AG10803 (cell line): ENCODE measurements at regions not wholly inside any gene's neighbourhood (a gene's known extent, or its start where the extent isn't known, plus 50 kb on each side); places are given as distances from the start of the nearest gene placed in this dataset.

Experiments used
- DNase-seq: peaks from one replicate; pipeline ENCODE4 v3.0.0; 2010; ENCODE audit warnings: low read depth
- H3K4me3 ChIP-seq: 2 replicates; pipeline ENCODE4 v1.5.1; 2011; ENCODE audit warnings: mild to moderate bottlenecking, low read length, control low read depth
- TF ChIP-seq, protein P1 (sequence below): conservative IDR thresholded peaks from 2 replicates; pipeline ENCODE4 v1.5.1; 2011; ENCODE audit warnings: mild to moderate bottlenecking, low read length, control low read depth, inconsistent platforms

DNA sequence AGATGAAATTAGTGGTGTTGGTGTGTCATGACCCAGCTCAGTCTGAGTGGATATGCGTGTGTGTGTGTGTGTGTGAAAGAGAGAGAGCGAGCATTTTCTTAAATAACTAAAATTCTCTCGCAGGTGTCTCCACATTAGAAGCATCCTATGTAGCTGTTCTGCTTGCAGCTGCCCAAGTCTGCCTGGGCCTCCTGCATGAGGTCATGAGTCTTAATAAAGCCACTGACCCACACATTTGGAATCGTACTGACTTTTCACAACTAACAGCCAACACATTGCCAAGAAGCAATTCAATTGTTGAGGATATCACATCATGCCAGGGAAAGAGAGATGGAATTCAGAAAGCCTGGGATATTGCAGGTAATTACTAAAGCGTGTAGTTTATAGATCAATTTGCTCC is 238.2 kb upstream of the AJAP1 start:
- TF ChIP-seq, protein P1, sequence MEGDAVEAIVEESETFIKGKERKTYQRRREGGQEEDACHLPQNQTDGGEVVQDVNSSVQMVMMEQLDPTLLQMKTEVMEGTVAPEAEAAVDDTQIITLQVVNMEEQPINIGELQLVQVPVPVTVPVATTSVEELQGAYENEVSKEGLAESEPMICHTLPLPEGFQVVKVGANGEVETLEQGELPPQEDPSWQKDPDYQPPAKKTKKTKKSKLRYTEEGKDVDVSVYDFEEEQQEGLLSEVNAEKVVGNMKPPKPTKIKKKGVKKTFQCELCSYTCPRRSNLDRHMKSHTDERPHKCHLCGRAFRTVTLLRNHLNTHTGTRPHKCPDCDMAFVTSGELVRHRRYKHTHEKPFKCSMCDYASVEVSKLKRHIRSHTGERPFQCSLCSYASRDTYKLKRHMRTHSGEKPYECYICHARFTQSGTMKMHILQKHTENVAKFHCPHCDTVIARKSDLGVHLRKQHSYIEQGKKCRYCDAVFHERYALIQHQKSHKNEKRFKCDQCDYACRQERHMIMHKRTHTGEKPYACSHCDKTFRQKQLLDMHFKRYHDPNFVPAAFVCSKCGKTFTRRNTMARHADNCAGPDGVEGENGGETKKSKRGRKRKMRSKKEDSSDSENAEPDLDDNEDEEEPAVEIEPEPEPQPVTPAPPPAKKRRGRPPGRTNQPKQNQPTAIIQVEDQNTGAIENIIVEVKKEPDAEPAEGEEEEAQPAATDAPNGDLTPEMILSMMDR: no peak
- H3K4me3 ChIP-seq: no peak overlapping the region
- no peak for DNase-seq

DNA sequence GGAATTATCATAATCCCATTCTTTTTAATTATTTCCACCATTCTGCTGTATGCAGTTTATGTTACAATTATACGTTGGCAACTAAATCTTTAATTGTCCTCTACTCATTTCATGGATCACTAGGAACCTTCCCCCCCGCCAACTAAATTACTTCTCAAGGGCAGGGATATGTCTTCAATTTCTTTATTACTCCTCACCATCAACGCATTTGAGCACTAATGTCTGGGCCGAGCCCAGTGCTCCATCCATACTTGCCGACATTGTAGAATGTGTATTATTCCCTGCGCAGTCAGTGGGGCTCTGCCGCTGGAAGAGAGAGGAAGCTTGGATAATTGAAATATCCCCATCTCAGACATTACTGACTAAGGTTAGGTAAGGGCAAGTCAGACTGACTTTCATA is 236.4 kb upstream of the AJAP1 start:
- no peak overlapping the region for H3K4me3 ChIP-seq
- TF ChIP-seq, protein P1: no peak
- no peak for DNase-seq

DNA sequence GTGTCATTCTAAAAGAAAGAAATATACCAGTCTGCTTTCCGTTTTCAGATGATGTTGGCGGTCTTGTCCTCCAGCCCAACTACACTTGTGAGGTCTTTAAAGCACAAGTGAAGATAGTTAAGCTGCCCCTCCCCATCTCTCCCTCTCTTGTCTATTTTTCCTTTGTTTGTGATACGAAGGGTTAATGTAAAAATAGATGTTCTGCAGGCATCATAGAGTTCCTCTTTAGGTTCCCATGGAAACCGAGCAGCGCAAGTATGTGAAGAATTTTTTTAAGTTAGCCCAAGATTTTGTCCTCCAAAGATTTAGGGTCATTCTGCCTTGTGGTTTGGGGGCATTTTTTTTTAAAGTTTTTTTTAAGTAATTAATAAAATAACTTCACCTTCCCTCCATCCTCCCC is 232.4 kb upstream of the AJAP1 start:
- DNase-seq: no peak
- TF ChIP-seq, protein P1: no peak

DNA sequence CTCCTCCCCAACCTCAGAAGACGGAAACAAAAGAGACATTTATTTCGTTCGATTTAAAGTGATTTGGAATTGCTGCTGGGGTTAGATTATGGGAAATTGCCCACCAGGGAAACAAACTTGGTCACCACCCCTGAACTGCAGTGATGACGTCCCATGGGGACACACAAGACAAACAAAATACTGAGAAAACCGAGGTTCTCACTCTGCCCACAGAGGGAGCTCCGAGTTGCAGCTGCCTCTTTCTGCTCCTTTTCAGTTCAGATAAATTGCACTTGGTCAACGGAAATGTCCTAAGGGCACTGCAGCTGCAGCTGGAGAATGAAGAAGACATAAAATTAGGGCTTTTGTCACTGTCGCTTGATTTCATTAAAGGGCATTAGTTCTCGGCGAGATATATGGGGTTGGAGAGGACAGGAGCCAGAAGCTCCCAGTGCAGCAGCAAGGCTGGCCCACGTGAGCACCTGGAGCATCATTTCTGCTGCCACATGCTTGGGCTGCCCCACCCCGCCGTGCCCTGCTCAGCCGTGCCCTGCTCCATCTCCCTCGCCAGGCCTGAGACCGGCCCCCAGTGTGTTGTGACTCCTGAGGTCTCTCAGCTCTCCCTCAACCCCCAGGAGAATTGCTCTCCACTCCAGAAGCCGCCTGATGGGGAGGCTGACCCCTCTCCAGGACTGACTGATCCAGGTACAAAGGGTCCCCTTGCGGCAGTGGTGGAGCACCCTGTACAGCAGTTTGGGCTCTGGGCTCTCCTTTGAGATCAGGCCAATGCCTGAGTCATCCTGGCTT is 231.7 kb upstream of the AJAP1 start:
- DNase-seq: no peak
- H3K4me3 ChIP-seq: no peak overlapping the region
- TF ChIP-seq, protein P1: no peak

More for the DNA sequence above, 232.4 kb upstream of the AJAP1 start:
- no peak overlapping the region for H3K4me3 ChIP-seq

DNA sequence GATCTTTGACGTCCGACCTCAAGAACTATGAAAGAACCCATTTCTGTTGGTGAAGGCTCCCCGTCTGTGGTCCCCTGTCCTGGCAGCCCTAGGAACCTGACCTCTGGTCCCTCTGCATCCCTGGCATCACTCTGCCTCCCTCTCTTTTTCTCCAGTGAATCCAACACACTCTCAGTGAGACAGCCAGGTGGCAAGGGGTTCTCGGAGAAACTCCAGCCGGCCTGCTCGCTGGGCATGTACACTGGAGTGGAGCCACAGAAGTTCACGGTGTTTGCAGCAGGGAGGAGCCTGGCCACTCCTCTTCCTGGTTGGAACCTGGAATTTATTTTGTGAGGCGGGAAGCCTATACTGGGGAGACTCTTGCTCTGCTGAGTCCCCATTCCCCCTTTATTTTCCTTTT is 230.2 kb upstream of the AJAP1 start:
- TF ChIP-seq, protein P1: no peak
- DNase-seq: no peak
- H3K4me3 ChIP-seq: no peak overlapping the region

DNA sequence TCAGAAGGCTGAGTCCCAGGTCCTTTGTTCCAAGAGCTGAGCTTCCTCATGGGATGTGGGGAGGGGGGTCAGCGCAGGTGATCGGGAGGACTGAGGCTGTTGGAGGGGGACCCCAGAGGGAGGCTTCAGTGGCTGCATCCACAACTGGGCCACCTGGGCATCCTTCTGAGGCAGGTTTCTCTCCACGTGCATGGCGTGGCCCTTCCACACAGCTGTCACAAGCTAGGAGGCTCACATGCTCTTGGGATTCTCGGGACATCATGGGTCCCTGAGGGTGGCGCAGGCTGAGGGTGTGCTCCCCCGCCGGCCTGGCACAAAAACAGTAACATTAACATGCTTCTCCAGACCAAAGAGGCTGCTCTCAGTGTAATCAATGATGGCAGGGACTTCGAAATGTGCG is 229.6 kb upstream of the AJAP1 start:
- no peak for DNase-seq
- H3K4me3 ChIP-seq: no peak overlapping the region
- TF ChIP-seq, protein P1: no peak

DNA sequence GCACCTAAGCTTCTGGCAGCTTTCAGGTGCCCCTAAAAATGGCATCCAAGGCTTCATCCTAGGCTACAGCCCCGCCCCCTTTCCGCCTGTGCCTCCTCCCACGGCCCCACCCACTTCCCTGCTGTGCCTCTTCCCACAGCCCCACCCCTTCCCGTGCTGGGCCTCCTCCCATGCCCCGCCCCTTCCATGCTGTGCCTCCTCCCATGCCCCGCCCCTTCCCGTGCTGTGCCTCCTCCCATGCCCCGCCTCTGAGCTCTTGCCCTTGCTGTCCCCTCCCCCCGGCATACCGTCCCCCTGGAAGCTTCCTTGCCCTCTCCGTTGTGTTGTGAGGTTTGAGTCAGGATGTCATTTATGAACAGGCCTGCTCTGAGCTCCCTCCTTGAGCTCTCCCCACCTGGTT is 228.5 kb upstream of the AJAP1 start:
- no peak overlapping the region for H3K4me3 ChIP-seq
- no peak for DNase-seq
- TF ChIP-seq, protein P1: no peak
